Uterus (tissue), 2 donors: ENCODE measurements at regions not wholly inside any gene's neighbourhood (a gene's known extent, or its start where the extent isn't known, plus 50 kb on each side); places are given as distances from the start of the nearest gene placed in this dataset.

Source experiments
- POLR2A ChIP-seq, 2 donors: fragments of 450-650 bp; IDR thresholded peaks; one replicate each; pipeline ENCODE4 v1.6.1; 2016; ENCODE audit warnings: antibody characterized with exemption in 2 of 2, mild to moderate bottlenecking in 1 of 2, moderate library complexity in 1 of 2
- TF ChIP-seq, protein P1 (sequence below), 4 experiments: fragments of 200-600 bp in 2 of 4; fragments of 450-650 bp in 2 of 4; sonication (generic) in 2 of 4; IDR thresholded peaks; one replicate each; pipeline ENCODE4 v1.5.1; 2016 to 2019; ENCODE audit warnings: antibody characterized with exemption in 4 of 4, mild to moderate bottlenecking in 2 of 4, moderate library complexity in 1 of 4

DNA sequence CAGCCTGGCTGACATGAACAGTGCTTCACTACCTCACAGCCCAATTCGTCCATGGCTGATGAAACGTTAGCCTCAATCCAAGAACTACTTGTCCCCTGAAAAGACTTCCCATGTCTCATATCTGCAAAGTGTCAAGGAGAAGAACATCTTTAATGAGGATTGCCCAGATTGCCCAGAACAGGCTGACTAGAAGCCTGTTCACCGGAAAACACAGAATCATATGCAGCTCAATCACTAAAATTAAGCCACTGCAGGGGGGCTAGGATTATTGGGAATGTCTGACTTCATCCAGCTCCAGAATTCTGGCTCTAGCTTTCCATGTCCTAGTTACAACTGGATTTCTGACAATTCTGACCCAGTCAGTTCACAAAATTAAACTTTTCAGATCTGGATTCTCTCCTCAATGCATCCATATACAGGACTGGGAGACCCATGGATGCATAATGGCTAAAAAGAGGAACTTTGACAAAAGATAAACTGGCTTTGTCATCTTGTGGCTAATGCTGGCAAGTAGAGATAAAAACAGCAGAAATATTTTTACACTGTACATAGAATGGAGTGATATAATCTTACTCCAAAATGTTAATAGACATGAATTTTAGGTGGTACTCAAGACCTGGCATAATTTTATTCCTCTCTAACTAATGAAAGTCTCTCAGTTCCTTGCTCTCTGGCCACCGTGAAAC is 467.0 kb upstream of the POT1 start:
- TF ChIP-seq, protein P1, sequence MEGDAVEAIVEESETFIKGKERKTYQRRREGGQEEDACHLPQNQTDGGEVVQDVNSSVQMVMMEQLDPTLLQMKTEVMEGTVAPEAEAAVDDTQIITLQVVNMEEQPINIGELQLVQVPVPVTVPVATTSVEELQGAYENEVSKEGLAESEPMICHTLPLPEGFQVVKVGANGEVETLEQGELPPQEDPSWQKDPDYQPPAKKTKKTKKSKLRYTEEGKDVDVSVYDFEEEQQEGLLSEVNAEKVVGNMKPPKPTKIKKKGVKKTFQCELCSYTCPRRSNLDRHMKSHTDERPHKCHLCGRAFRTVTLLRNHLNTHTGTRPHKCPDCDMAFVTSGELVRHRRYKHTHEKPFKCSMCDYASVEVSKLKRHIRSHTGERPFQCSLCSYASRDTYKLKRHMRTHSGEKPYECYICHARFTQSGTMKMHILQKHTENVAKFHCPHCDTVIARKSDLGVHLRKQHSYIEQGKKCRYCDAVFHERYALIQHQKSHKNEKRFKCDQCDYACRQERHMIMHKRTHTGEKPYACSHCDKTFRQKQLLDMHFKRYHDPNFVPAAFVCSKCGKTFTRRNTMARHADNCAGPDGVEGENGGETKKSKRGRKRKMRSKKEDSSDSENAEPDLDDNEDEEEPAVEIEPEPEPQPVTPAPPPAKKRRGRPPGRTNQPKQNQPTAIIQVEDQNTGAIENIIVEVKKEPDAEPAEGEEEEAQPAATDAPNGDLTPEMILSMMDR (IDR thresholded peaks at IDR 0.05), result no peak
- TF ChIP-seq POLR2A (IDR thresholded peaks at IDR 0.05), result no peak
